GM21717 (cell line): ENCODE measurements at regions not wholly inside any gene's neighbourhood (a gene's known extent, or its start where the extent isn't known, plus 50 kb on each side); places are given as distances from the start of the nearest gene placed in this dataset.

Source experiments
- ATAC-seq: cut with Tn5 transposase; IDR thresholded peaks from one replicate; pipeline ENCODE4 v1.9.1; 2021; ENCODE audit warnings: mild to moderate bottlenecking, moderate library complexity; ENCODE audit not compliant: unreplicated experiment

- no peak for ATAC-seq
Observed at GRCh38 chr1:218573925-218574324, 228.8 kb downstream of the TGFB2 start.

- no peak for ATAC-seq
Observed at GRCh38 chr1:218575079-218575478, 229.9 kb downstream of the TGFB2 start.

- ATAC-seq: no peak
Observed at GRCh38 chr1:218575856-218576255, 230.7 kb downstream of the TGFB2 start.

- ATAC-seq: no peak
Observed at GRCh38 chr1:218582646-218583045, 237.5 kb downstream of the TGFB2 start.

- ATAC-seq: no peak
Observed at GRCh38 chr1:218584418-218585155, 239.5 kb downstream of the TGFB2 start.

- ATAC-seq: no peak
Observed at GRCh38 chr1:218585511-218586184, 240.5 kb downstream of the TGFB2 start.

- no peak for ATAC-seq
Observed at GRCh38 chr1:218587900-218588299, 242.8 kb downstream of the TGFB2 start.

- ATAC-seq: no peak
Observed at GRCh38 chr1:218588540-218589172, 243.5 kb downstream of the TGFB2 start.

GRCh38 chr1:218589487-218589886, 244.4 kb downstream of the TGFB2 start:
- ATAC-seq: no peak

- ATAC-seq: no peak
Observed at GRCh38 chr1:218591966-218592365, 246.8 kb downstream of the TGFB2 start.

GRCh38 chr1:218592688-218593087, 247.6 kb downstream of the TGFB2 start:
- ATAC-seq: no peak

- no peak for ATAC-seq
Observed at GRCh38 chr1:218600968-218601367, 255.8 kb downstream of the TGFB2 start.

- ATAC-seq: no peak
Observed at GRCh38 chr1:218604217-218604616, 259.1 kb downstream of the TGFB2 start.

- ATAC-seq: no peak
Observed at GRCh38 chr1:218611916-218612585, 266.9 kb downstream of the TGFB2 start.

GRCh38 chr1:218613105-218613504, 268.0 kb downstream of the TGFB2 start:
- ATAC-seq: no peak

- ATAC-seq: no peak
Observed at GRCh38 chr1:218614031-218614430, 268.9 kb downstream of the TGFB2 start.

- ATAC-seq: no peak
Observed at GRCh38 chr1:218616681-218617080, 271.5 kb downstream of the TGFB2 start.

GRCh38 chr1:218617986-218618385, 272.9 kb downstream of the TGFB2 start:
- no peak for ATAC-seq

GRCh38 chr1:218620956-218621355, 275.8 kb downstream of the TGFB2 start:
- no peak for ATAC-seq

GRCh38 chr1:218624052-218624451, 278.9 kb downstream of the TGFB2 start:
- ATAC-seq: no peak

- ATAC-seq: no peak
Observed at GRCh38 chr1:218625393-218625792, 280.3 kb downstream of the TGFB2 start.
